ENCODE measurements at regions not wholly inside any gene's neighbourhood (a gene's known extent, or its start where the extent isn't known, plus 50 kb on each side); places are given as distances from the start of the nearest gene placed in this dataset.

- Histone ChIP-seq H3K79me2 (ENCODE audit: control insufficient read depth, low read length) (no peaks in the 10 kb centered on the region), H3K27me3 (ENCODE audit: control insufficient read depth, low read length) (no peaks in the 10 kb centered on the region), H3K4me3 (ENCODE audit: low read length) (no peak overlapping the region), H3K36me3 (ENCODE audit: control insufficient read depth, low read length) (no peaks in the 10 kb centered on the region), H3K4me2 (ENCODE audit: low read length) (no peak overlapping the region), H3K9me2 (replicated peaks; ENCODE audit: control insufficient read depth, low read length) (no peaks in the 10 kb centered on the region), H3F3A (ENCODE audit: control insufficient read depth, insufficient read depth) (no peaks in the 10 kb centered on the region), H3K9me3 (ENCODE audit: control insufficient read depth, insufficient read depth, low read length) (no peaks in the 10 kb centered on the region), H4K20me1 (ENCODE audit: control insufficient read depth, insufficient read depth, low read depth, low read length) (no peaks in the 10 kb centered on the region), H3K27ac (ENCODE audit: low read depth, low read length) (no peak overlapping the region), H3K4me1 (ENCODE audit: control insufficient read depth, low read length) (no peaks in the 10 kb centered on the region)
- TF ChIP-seq, protein P1, sequence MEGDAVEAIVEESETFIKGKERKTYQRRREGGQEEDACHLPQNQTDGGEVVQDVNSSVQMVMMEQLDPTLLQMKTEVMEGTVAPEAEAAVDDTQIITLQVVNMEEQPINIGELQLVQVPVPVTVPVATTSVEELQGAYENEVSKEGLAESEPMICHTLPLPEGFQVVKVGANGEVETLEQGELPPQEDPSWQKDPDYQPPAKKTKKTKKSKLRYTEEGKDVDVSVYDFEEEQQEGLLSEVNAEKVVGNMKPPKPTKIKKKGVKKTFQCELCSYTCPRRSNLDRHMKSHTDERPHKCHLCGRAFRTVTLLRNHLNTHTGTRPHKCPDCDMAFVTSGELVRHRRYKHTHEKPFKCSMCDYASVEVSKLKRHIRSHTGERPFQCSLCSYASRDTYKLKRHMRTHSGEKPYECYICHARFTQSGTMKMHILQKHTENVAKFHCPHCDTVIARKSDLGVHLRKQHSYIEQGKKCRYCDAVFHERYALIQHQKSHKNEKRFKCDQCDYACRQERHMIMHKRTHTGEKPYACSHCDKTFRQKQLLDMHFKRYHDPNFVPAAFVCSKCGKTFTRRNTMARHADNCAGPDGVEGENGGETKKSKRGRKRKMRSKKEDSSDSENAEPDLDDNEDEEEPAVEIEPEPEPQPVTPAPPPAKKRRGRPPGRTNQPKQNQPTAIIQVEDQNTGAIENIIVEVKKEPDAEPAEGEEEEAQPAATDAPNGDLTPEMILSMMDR (IDR thresholded peaks at IDR 0.05; ENCODE audit: low read depth, low read length, poor library complexity, severe bottlenecking): no peak
- TF ChIP-seq EZH2phosphoT487 (IDR thresholded peaks at IDR 0.05; ENCODE audit: borderline replicate concordance, low read length): no peak
Observed at GRCh38 chr1:30188329-30188728, 535.1 kb downstream of the MATN1 start.

- Histone ChIP-seq H3K4me1 (ENCODE audit: control insufficient read depth, low read length) (no peaks in the 10 kb centered on the region), H3K4me3 (ENCODE audit: low read length) (no peak overlapping the region), H3K27me3 (ENCODE audit: control insufficient read depth, low read length) (no peaks in the 10 kb centered on the region), H3K27ac (ENCODE audit: low read depth, low read length) (no peak overlapping the region), H3K36me3 (ENCODE audit: control insufficient read depth, low read length) (no peaks in the 10 kb centered on the region), H3K9me3 (ENCODE audit: control insufficient read depth, insufficient read depth, low read length) (no peaks in the 10 kb centered on the region), H3F3A (ENCODE audit: control insufficient read depth, insufficient read depth) (no peaks in the 10 kb centered on the region), H3K4me2 (ENCODE audit: low read length) (no peak overlapping the region), H3K9me2 (replicated peaks; ENCODE audit: control insufficient read depth, low read length) (no peaks in the 10 kb centered on the region), H3K79me2 (ENCODE audit: control insufficient read depth, low read length) (no peaks in the 10 kb centered on the region), H4K20me1 (ENCODE audit: control insufficient read depth, insufficient read depth, low read depth, low read length) (no peaks in the 10 kb centered on the region)
- no peak for TF ChIP-seq EZH2phosphoT487 (IDR thresholded peaks at IDR 0.05; ENCODE audit: borderline replicate concordance, low read length)
- TF ChIP-seq, protein P1 (IDR thresholded peaks at IDR 0.05; ENCODE audit: low read depth, low read length, poor library complexity, severe bottlenecking): no peak
Observed at GRCh38 chr1:30187413-30188023, 535.9 kb downstream of the MATN1 start.

- H3F3A ChIP-seq (ENCODE audit: control insufficient read depth, insufficient read depth): no peaks in the 10 kb centered on the region
- H3K9me3 ChIP-seq (ENCODE audit: control insufficient read depth, insufficient read depth, low read length): no peaks in the 10 kb centered on the region
- no peaks in the 10 kb centered on the region for H3K4me1 ChIP-seq (ENCODE audit: control insufficient read depth, low read length)
- no peak overlapping the region for H3K4me2 ChIP-seq (ENCODE audit: low read length)
- H3K4me3 ChIP-seq (ENCODE audit: low read length): no peak overlapping the region
- no peak overlapping the region for H3K27ac ChIP-seq (ENCODE audit: low read depth, low read length)
- TF ChIP-seq, protein P1 (IDR thresholded peaks at IDR 0.05; ENCODE audit: low read depth, low read length, poor library complexity, severe bottlenecking): no peak
- no peak for TF ChIP-seq EZH2phosphoT487 (IDR thresholded peaks at IDR 0.05; ENCODE audit: borderline replicate concordance, low read length)
- H4K20me1 ChIP-seq (ENCODE audit: control insufficient read depth, insufficient read depth, low read depth, low read length): no peaks in the 10 kb centered on the region
- H3K36me3 ChIP-seq (ENCODE audit: control insufficient read depth, low read length): no peaks in the 10 kb centered on the region
- no peaks in the 10 kb centered on the region for H3K27me3 ChIP-seq (ENCODE audit: control insufficient read depth, low read length)
- H3K9me2 ChIP-seq (replicated peaks; ENCODE audit: control insufficient read depth, low read length): no peaks in the 10 kb centered on the region
- no peaks in the 10 kb centered on the region for H3K79me2 ChIP-seq (ENCODE audit: control insufficient read depth, low read length)
Observed at GRCh38 chr1:30186586-30186985, 536.8 kb downstream of the MATN1 start.
